GM13976 (cell line): ENCODE measurements at regions not wholly inside any gene's neighbourhood (a gene's known extent, or its start where the extent isn't known, plus 50 kb on each side); places are given as distances from the start of the nearest gene placed in this dataset.

Source experiments
- DNase-seq: peaks from one replicate; pipeline ENCODE4 v3.0.0; 2012; ENCODE audit warnings: low spot score
- CTCF ChIP-seq: IDR thresholded peaks from 2 replicates; pipeline ENCODE4 v1.5.1; 2012; ENCODE audit warnings: borderline replicate concordance, mild to moderate bottlenecking; ENCODE audit not compliant: insufficient read depth; ENCODE audit errors: extremely low read depth, missing control alignments, control extremely low read depth
- in situ Hi-C: fragments of 300-500 bp; cut with MboI; formaldehyde crosslinking; loops from one replicate; pipeline ENCODE4 v1.12.0; 2022; ENCODE audit warnings: low sequenced_read_pairs, mixed read lengths, inconsistent platforms; ENCODE audit not compliant: unreplicated experiment

- no peak for TF ChIP-seq CTCF
- in situ Hi-C loops: no loop called here
- no peak for DNase-seq
Observed at GRCh38 chr20:22288156-22288555, 296.2 kb downstream of the FOXA2 start.

- TF ChIP-seq CTCF: no peak
- DNase-seq: no peak
Observed at GRCh38 chr20:22285555-22285954, 298.8 kb downstream of the FOXA2 start.

GRCh38 chr20:22282696-22283095 is 301.7 kb downstream of the FOXA2 start:
- in situ Hi-C loops: no loop called here
- TF ChIP-seq CTCF: no peak
- no peak for DNase-seq

More at GRCh38 chr20:22285555-22285954, 298.8 kb downstream of the FOXA2 start:
- in situ Hi-C loops: no loop called here

- no peak for TF ChIP-seq CTCF
- in situ Hi-C loops: no loop called here
- no peak for DNase-seq
Observed at GRCh38 chr20:22274330-22274729, 310.0 kb downstream of the FOXA2 start.

GRCh38 chr20:22268675-22269074 is 315.7 kb downstream of the FOXA2 start:
- in situ Hi-C loops: no loop called here
- DNase-seq: no peak
- TF ChIP-seq CTCF: no peak

- in situ Hi-C loops: no loop called here
- no peak for DNase-seq
Observed at GRCh38 chr20:22264917-22265316, 319.5 kb downstream of the FOXA2 start.

More at GRCh38 chr20:22264917-22265316, 319.5 kb downstream of the FOXA2 start:
- TF ChIP-seq CTCF: no peak
